ENCODE measurements at regions not wholly inside any gene's neighbourhood (a gene's known extent, or its start where the extent isn't known, plus 50 kb on each side); places are given as distances from the start of the nearest gene placed in this dataset.

DNA sequence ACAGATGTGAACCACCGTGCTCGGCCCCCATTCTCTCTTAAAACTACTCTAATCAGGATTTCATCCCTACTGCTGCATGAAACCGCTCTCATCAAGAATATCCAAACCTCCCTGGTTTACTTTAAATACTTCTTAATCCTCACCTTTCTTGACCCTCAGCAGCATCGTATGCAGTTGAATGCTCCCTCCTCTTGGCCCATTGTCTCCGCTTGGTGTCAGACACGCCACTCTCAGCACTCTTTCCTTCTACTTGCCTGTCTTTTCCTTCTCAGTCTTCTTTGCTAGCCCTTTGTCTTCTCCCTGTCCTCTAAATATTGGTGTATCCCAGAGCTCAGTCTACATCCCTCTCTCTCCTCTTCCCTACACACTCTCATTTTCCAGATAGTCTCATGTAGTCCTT is 314.9 kb downstream of the MRPL39 start:
- no peak for FAIRE-seq
- Histone ChIP-seq H2BK20ac (ENCODE audit: low read length) (0 out of 2 replicates have a peak overlapping the region, but pooled peaks have one; percentile 25), H3K9ac (replicated peaks in 1 of 4; ENCODE audit: extremely low read depth in 1 of 4, low read depth in 3 of 4, low read length in 3 of 4) (no peak overlapping the region), H2BK120ac (replicated peaks; ENCODE audit: low read depth, low read length) (no peak overlapping the region), H3K79me2 (ENCODE audit: control insufficient read depth in 1 of 2, insufficient read depth in 2 of 2, low read length in 2 of 2) (no peaks in the 10 kb centered on the region), H2AFZ (ENCODE audit: low read length) (no peak overlapping the region), H3K23ac (ENCODE audit: insufficient read length) (no peak overlapping the region), H4K20me1 (replicated peaks in 1 of 2; ENCODE audit: control insufficient read depth in 1 of 2, insufficient read depth in 2 of 2, low read length in 2 of 2) (no peaks in the 10 kb centered on the region), H2AK5ac (ENCODE audit: low read depth, low read length) (no peak overlapping the region), H3K27me3 (replicated peaks in 1 of 4; ENCODE audit: control insufficient read depth in 3 of 4, extremely low read depth in 1 of 4, insufficient read depth in 3 of 4, low read length in 3 of 4) (peaks cover 0 to 1% (median 0%) of the 10 kb centered on the region in 4 experiments; a peak in 1 of 7 replicates), H3K27ac (ENCODE audit: low read depth, low read length) (no peak overlapping the region), H3K79me1 (ENCODE audit: low read depth, low read length) (no peaks in the 10 kb centered on the region), H3K4me3 (ENCODE audit: extremely low read depth in 1 of 4, insufficient read depth in 2 of 4, low read depth in 3 of 4, low read length in 4 of 4) (no peak overlapping the region), H3K4me2 (ENCODE audit: insufficient read depth in 1 of 2, low read depth in 2 of 2, low read length in 2 of 2) (no peak overlapping the region), H3K18ac (ENCODE audit: extremely low read depth, low read length) (no peak overlapping the region), H3K4ac (replicated peaks; ENCODE audit: insufficient read length, low read depth, low read length) (no peak overlapping the region), H4K91ac (replicated peaks; ENCODE audit: insufficient read length, low read length) (no peak overlapping the region), H2BK5ac (ENCODE audit: low read depth, low read length) (no peak overlapping the region), H3K9me3 (ENCODE audit: insufficient read depth in 2 of 2, low read depth in 1 of 2, low read length in 1 of 2) (no peaks in the 10 kb centered on the region), H3K56ac (replicated peaks; ENCODE audit: insufficient read length, low read depth, low read length) (no peak overlapping the region), H3K23me2 (ENCODE audit: low read depth, low read length) (no peaks in the 10 kb centered on the region), H3K14ac (ENCODE audit: insufficient read length) (no peak overlapping the region), H2BK12ac (ENCODE audit: low read depth, low read length) (no peak overlapping the region), H2BK15ac (ENCODE audit: low read length) (no peak overlapping the region), H3K4me1 (replicated peaks in 1 of 4; ENCODE audit: control insufficient read depth in 3 of 4, insufficient read depth in 4 of 4, low read length in 3 of 4) (no peaks in the 10 kb centered on the region), H4K5ac (ENCODE audit: insufficient read length, low read depth, low read length) (no peak overlapping the region), H4K8ac (ENCODE audit: extremely low read depth, insufficient read depth, low read length) (no peak overlapping the region), H3K36me3 (ENCODE audit: control insufficient read depth in 2 of 4, insufficient read depth in 4 of 4, low read length in 3 of 4) (no peaks in the 10 kb centered on the region)
- TF ChIP-seq MAFK (IDR thresholded peaks at IDR 0.05; ENCODE audit: low read depth, low read length) (no peak), HDAC2 (IDR thresholded peaks at IDR 0.05; ENCODE audit: borderline replicate concordance in 1 of 2, low read depth in 2 of 2, low read length in 2 of 2) (no peak), SIX5 (IDR thresholded peaks at IDR 0.05; ENCODE audit: low read depth, low read length) (no peak), YY1 (IDR thresholded peaks at IDR 0.05; ENCODE audit: low read depth, low read length) (no peak), CEBPB (IDR thresholded peaks at IDR 0.05; ENCODE audit: low read depth, low read length) (no peak), CHD1 (IDR thresholded peaks at IDR 0.05; ENCODE audit: low read depth, low read length) (no peak), POU5F1 (IDR thresholded peaks at IDR 0.05; ENCODE audit: low read depth, low read length) (no peak), TBP (IDR thresholded peaks at IDR 0.05; ENCODE audit: low read depth, low read length) (no peak), POLR2A (IDR thresholded peaks at IDR 0.05; ENCODE audit: control extremely low read depth in 1 of 2, low read depth in 2 of 2, low read length in 2 of 2) (no peak), HDAC6 (IDR thresholded peaks at IDR 0.05; ENCODE audit: low read depth, low read length) (no peak), EZH2 (IDR thresholded peaks at IDR 0.05; ENCODE audit: low read depth, low read length, severe bottlenecking) (no peak), GABPA (IDR thresholded peaks at IDR 0.05; ENCODE audit: borderline replicate concordance, insufficient read depth, low read length) (no peak)
- TF ChIP-seq, protein P1, sequence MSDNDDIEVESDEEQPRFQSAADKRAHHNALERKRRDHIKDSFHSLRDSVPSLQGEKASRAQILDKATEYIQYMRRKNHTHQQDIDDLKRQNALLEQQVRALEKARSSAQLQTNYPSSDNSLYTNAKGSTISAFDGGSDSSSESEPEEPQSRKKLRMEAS (IDR thresholded peaks at IDR 0.05): no peak
- ChIA-PET POLR2A (ENCODE audit: partially characterized antibody) (no interaction called here), CTCF (ENCODE audit: partially characterized antibody) (interaction anchor here (1.8 kb wide), 1 partner anchor 9 kb away, joined by 7 read pairs; no protein-coding TSS in a partner anchor)
- 72% methylated on average over 6 of the region's 6 CpGs; no CpG with 5 or more reads in 1 of the 2 experiments for WGBS, 2 experiments (ENCODE audit: extremely low coverage in 1 of 2, insufficient coverage in 1 of 2, insufficient read length in 1 of 2, insufficient replicate concordance in 2 of 2, low coverage in 1 of 2, low lambda C conversion rate in 2 of 2, missing lambda C conversion rate in 1 of 2)
- no peak for DNase-seq (ENCODE audit: low read depth in 1 of 2, low spot score in 2 of 2)
